ENCODE measurements at regions not wholly inside any gene's neighbourhood (a gene's known extent, or its start where the extent isn't known, plus 50 kb on each side); places are given as distances from the start of the nearest gene placed in this dataset.

- TF ChIP-seq CTCF (conservative IDR thresholded peaks at IDR 0.05; ENCODE audit: low read depth in 2 of 2) (no peak), EZH2phosphoT487 (IDR thresholded peaks at IDR 0.05; ENCODE audit: unreplicated experiment) (no peak), POLR2AphosphoS5 (IDR thresholded peaks at IDR 0.05; ENCODE audit: low read depth) (no peak), NANOG (IDR thresholded peaks at IDR 0.05; ENCODE audit: borderline replicate concordance) (no peak), EZH2 (IDR thresholded peaks at IDR 0.05; ENCODE audit: low read depth, unreplicated experiment) (no peak), CREB1 (CRISPR knock-in tag; IDR thresholded peaks at IDR 0.05; ENCODE audit: low read depth) (no peak), ZNF114 (CRISPR knock-in tag; IDR thresholded peaks at IDR 0.05) (no peak), JUNB (IDR thresholded peaks at IDR 0.05; ENCODE audit: unreplicated experiment) (no peak)
- TF ChIP-seq, protein P1, sequence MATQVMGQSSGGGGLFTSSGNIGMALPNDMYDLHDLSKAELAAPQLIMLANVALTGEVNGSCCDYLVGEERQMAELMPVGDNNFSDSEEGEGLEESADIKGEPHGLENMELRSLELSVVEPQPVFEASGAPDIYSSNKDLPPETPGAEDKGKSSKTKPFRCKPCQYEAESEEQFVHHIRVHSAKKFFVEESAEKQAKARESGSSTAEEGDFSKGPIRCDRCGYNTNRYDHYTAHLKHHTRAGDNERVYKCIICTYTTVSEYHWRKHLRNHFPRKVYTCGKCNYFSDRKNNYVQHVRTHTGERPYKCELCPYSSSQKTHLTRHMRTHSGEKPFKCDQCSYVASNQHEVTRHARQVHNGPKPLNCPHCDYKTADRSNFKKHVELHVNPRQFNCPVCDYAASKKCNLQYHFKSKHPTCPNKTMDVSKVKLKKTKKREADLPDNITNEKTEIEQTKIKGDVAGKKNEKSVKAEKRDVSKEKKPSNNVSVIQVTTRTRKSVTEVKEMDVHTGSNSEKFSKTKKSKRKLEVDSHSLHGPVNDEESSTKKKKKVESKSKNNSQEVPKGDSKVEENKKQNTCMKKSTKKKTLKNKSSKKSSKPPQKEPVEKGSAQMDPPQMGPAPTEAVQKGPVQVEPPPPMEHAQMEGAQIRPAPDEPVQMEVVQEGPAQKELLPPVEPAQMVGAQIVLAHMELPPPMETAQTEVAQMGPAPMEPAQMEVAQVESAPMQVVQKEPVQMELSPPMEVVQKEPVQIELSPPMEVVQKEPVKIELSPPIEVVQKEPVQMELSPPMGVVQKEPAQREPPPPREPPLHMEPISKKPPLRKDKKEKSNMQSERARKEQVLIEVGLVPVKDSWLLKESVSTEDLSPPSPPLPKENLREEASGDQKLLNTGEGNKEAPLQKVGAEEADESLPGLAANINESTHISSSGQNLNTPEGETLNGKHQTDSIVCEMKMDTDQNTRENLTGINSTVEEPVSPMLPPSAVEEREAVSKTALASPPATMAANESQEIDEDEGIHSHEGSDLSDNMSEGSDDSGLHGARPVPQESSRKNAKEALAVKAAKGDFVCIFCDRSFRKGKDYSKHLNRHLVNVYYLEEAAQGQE (IDR thresholded peaks at IDR 0.05; ENCODE audit: unreplicated experiment): no peak
Observed at GRCh38 chr14:50030036-50030435, 86.3 kb downstream of the VCPKMT start.

Data from GM23338 (cell line).